Stimulated activated CD4-positive, alpha-beta T cell treated with anti-CD3 and anti-CD28 coated beads, Interleukin-4, amount 100 ng/mL, for 48 hours (primary cell): ENCODE measurements at regions not wholly inside any gene's neighbourhood (a gene's known extent, or its start where the extent isn't known, plus 50 kb on each side); places are given as distances from the start of the nearest gene placed in this dataset.
"Not testable (repeated sequence)": the region's sequence is repeated elsewhere in the genome, so short reads cannot be mapped to it uniquely, and the experiment has no call there.

ENCODE experiments used
- DNase-seq, 2 donors: peaks; one replicate each; pipeline ENCODE4 v3.0.0-alpha.2; 2020; ENCODE audit warnings: low read depth in 2 of 2

DNA sequence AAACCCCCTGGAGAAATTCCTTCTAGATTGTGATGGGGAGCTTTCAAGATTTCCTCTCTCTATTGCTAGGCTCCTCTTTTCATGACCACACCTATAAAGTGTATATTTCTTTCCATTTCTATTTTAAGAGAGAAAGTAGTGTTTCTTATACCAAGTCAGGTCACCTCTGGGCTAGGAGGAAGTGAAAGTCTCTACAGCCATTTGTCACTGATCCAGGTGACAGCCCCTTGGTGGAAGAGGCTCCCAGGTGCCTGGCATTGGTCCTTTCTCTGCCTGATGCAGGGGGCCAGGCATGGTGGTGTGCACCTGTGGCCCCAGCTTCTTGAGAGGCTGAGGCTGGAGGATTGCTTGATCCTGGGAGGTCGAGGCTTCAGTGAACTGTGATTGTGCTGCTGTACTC lies 64.7 kb downstream of the DHCR7 start:
- DNase-seq = no peak

- no peak for DNase-seq
These were observed 66.2 kb downstream of the DHCR7 start for GRCh38 chr11:71381781-71382505.

DNA sequence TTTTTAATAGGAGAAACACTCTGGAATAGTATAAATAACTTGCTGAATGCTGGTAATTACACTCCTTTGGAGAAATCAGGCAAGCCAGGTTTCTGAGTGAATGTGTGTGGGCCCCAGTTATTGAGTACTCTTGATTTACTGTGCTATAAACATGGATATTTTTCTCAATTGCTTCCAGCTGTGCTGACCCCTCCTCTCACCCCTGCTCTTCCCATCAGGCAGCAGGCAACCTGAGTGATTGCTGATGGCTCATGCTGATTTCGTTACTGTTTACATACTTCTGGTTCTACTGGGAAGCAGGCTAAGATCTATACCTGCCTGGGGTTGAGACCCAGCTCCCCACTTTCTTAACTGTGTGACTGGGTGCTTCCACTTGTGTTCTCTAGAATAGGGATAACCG lies 68.5 kb downstream of the DHCR7 start:
- no peak for DNase-seq

- no peak for DNase-seq
These were observed 74.3 kb downstream of the DHCR7 start for GRCh38 chr11:71373791-71374454.

DNA sequence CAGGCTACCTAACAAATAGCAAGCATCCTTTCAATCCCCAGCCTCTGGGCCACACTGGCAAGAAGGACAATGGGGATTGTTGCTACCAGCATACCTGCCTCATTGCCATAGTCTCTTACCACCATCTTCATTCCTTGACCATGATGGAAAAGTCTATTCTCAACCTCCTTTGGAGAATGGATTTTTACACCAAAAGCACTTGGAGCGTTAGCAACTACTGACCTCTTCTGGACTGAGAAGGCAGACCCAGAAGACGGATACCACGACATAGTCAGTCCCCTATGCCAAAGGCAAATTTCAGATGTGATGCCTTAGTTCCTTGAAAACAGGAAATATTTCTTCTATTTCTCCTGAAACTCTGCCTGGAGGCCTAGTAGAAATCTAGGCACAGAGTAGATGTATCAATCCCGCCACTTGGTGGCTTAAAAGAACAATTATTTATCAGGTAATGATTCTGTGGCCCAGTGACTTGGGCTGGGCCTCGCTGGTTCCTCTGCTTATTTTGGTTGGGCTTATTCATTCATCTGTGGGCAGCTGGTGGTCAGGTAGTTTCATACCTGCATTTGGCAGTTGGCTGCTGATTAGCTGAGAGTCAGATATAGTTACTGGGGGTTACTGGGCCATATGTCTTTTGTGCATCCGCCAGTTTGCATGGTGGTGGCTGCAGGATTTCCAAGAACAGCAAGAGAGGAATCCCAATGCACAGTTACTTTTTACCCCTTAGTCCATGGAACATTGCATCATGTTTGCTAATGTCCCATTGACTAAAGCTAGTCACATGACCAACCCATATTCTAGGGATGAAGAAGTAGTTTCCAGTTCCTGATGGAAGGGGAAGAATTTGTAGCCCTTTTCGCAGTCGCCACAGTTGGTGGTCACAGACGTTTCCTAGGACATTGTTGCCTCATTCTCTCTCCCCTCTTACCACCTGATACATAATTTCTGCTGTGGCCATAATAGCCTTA lies 75.2 kb downstream of the DHCR7 start:
- no peak for DNase-seq

DNA sequence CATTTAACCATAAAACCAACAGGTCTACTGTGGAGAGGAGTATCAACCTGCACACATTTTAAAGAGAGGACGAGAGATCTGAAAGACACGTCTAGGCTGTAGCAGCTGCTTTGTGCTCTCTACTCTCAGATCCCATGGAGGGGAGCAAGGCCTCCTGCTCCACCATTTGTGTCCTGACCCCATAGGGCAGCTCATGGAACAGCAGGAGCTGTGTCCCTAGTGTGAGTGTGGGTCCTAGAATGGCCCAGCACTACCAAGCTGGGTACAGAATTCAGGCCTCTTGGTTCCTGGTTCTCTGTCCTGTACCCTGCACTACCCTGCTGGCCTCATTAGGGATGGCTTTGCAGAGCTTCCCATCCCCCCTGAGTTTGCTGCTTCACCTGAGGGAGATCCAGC lies 76.5 kb downstream of the DHCR7 start:
- no peak for DNase-seq

GRCh38 chr11:71370895-71371673 lies 77.1 kb downstream of the DHCR7 start:
- DNase-seq = no peak

DNA sequence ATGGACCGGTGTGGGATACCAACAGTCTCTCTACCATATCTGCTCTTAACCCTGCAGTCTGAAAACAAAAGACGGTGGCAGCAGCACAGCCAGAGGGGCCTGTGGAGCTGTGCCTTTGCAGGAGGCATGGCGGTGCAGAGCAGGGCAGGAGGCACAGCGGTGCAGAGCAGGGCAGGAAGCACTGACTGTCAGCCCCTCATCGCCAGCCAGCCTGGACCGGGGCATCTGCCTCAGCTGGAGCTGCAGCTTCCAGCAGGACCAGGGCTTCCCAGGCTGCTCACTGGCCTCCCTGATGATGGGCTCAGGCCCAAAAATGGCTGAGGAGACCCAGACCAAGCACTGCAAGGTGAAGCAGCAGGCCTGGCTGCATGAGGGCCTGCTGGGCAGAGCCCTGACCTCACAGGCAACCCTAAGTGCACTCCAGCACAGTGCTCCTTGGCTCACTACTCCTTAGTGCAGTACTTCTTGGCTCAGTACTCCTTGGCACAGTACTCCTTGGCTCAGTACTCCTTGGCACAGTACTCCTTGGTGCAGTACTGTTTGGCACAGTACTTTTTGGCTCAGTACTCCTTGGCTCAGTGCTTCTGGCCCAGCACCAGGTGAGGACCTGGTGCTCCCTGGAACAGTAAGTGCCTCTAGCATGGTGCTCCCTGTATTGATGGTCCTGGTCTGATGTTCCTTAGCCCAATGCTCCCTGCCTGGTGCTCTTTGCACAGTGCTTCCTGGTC lies 78.0 kb downstream of the DHCR7 start:
- DNase-seq = no peak

- DNase-seq = no peak
These were observed 78.8 kb downstream of the DHCR7 start for GRCh38 chr11:71369411-71369810.

DNA sequence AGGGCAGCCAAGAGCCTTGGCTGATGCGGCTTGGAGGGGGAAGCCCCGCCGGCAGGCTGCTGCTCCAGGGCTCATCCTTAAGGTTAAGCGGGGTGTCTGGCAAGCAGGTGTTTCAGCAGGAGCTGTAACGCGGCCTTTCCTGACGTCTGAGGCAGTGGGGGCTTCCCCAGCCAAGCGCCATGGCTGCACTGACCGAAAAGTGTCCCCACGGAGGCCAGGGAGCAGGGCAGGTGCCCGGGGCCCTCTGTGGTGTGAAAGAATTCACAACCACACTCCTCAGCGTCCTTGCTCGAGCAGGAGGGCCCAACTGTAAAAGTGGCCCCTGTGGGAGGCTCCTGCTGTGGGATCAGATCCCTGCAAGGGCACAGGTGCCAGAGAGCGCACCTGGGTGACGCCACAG lies 79.2 kb downstream of the DHCR7 start:
- DNase-seq = no peak

DNA sequence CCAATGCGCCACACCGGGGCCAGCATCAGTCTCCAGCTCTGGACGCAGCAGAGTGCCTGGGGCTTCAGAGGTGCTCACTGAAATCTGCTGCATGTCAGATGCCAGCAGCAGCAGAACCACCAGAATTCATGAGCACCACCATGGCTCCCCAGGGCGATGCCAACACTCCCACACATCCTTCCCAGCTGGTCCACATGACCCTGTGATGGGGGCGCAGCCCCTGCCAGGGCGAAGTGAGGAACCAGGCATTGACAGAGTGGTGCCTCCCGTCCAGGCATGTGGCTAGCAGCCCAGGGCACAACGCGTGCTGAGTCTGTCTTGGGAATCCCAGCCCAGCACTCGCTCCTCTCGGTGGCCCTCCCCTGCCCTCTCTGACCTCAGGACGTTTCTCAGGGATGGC lies 80.4 kb downstream of the DHCR7 start:
- no peak for DNase-seq

- DNase-seq = not testable (repeated sequence)
These were observed 80.9 kb downstream of the DHCR7 start for GRCh38 chr11:71367276-71367675.

DNA sequence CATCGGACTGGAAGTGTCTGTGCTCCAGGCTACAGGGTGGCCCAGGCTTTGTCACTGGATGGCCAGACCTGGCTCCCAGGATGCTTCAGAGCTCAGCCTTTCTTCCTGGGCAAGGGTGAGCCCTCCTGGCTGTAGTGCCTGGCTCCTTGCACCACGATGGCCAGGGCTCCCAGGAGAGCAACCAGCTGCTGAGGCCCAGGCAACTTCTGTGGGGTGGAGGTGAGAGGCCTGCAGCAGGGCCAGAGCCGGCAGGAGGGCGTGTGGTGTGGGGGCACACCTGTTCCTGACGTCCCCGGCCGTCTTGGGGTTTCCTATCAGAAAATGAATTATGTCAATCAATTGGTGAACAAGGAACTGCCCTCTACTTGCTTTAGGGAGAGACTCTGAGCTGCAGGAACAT lies 82.1 kb downstream of the DHCR7 start:
- DNase-seq = no peak

DNA sequence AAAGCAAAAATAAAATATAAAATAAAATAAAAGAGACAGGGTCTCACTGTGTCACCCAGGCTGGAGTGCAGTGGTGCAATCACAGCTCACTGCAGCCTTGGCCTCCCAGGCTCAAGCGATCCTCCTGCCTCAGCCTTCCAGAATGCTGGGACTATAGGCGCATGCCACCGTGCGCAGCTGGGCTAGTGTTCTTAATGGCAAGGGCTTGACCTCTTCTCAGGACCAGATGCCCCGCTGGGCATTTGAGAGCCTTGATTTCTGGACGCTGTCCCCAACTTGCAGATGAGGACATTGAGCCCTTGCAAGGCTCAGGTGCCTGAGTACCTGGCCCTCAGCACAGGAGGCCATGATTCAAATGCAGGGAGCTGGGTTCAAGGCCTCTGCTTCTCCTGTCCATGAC lies 82.6 kb downstream of the DHCR7 start:
- no peak for DNase-seq

DNA sequence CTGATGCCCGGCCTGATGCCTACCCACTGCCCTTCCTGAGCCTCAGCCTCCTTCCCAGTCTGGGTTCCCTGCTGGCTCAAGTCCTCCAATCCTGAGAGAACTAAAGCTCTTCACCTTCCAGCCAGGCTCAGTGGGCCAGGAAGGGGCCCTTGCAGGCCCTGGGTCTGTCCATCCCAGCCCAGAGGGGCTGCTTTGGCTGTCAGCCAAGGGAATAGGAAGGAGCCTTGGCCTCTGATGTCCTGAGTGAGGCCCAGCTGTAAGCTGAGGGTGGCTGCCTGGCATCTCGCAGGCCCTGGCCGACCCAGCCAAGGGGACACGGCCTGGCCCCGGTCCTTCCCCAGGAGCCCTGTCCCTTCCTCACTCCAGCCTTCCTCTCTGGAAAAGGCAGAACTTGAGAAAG lies 83.4 kb downstream of the DHCR7 start:
- no peak for DNase-seq

GRCh38 chr11:71364176-71364671 lies 84.0 kb downstream of the DHCR7 start:
- DNase-seq = no peak

- DNase-seq = no peak
These were observed 84.5 kb downstream of the DHCR7 start for GRCh38 chr11:71363721-71364120.

GRCh38 chr11:71358963-71359567 lies 89.1 kb downstream of the DHCR7 start:
- DNase-seq = no peak

- no peak for DNase-seq
These were observed 90.0 kb downstream of the DHCR7 start for GRCh38 chr11:71358122-71358728.

GRCh38 chr11:71357414-71357813 lies 90.8 kb downstream of the DHCR7 start:
- no peak for DNase-seq
